ENCODE measurements at regions not wholly inside any gene's neighbourhood (a gene's known extent, or its start where the extent isn't known, plus 50 kb on each side); places are given as distances from the start of the nearest gene placed in this dataset.

DNA sequence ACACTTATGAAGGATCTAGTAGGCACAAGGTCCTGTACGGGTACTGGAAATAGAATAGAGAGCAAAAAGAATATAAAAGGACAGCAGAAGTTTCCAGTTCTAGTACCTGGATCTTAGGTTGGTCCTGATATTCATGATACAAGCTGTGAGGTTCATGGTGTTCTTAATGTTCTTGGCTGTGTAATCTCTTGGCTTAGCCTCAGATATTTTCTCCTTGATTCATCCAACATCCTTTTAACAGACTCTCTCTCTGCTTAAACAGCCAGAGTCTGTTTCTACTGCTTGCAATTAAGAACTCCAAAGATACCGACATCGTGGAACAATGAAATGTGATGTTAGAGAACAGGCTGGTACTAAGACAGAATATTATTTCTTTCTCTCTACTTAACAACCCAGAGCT lies 49.9 kb downstream of the CNTN3 start:
- intact Hi-C loops (cut with DNase I, micrococcal nuclease): no loop called here
- no peak for ATAC-seq

GRCh38 chr3:74562558-74563269 lies 51.7 kb downstream of the CNTN3 start:
- DNase-seq: no peak
- ATAC-seq: no peak
- intact Hi-C loops (cut with DNase I, micrococcal nuclease): no loop called here

More for the DNA sequence above, 49.9 kb downstream of the CNTN3 start:
- no peak for DNase-seq

GRCh38 chr3:74561881-74562280 lies 52.6 kb downstream of the CNTN3 start:
- no peak for DNase-seq
- intact Hi-C loops (cut with DNase I, micrococcal nuclease): no loop called here
- ATAC-seq: no peak

DNA sequence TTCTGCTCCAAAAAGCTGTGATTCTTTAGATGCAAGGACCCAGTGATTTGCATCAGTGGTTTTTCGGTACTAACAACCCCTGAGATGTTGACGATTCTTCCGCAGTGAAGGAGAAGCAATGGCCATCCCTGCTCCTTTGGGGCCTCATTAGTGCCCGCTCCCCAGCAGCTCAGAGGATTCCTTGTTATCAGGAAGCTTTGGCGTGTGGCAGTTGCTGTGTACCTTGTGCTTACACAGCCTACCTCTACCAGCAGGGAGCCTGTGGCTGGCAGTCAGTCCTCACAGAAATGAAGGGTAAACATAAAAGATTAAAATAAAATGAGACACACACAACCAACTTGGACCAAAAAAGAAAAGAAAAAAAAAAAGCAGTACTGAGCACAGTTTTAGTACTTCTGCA lies 55.2 kb downstream of the CNTN3 start:
- DNase-seq (no peak), ATAC-seq (no peak)
- intact Hi-C loops (cut with DNase I, micrococcal nuclease): no loop called here

- DNase-seq (no peak), ATAC-seq (no peak)
- intact Hi-C loops (cut with DNase I, micrococcal nuclease): no loop called here
Measured at GRCh38 chr3:74550686-74551085, 63.8 kb downstream of the CNTN3 start.

DNA sequence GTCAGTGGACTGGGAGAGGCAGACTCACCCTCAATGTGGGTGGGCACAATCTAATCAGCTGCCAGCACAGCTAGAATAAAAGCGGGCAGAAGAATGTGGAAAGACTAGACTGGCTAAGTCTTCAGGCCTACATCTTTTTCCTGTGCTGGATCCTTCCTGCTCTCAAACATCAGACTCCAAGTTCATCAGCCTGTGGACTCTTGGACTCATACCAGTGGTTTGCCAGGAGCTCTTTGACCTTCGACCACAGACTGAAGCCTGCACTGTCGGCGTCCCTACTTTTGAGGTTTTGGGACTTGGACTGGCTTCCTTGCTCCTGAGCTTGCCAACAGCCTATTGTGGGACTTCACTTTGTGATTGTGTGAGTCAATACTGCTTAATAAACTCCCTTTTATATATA lies 68.0 kb downstream of the CNTN3 start:
- ATAC-seq (peak; percentile 52), DNase-seq (no peak)
- intact Hi-C loops (cut with DNase I, micrococcal nuclease): no loop called here

GRCh38 chr3:74542441-74542840 lies 72.0 kb downstream of the CNTN3 start:
- no peak for DNase-seq
- ATAC-seq: no peak
- intact Hi-C loops (cut with DNase I, micrococcal nuclease): no loop called here

DNA sequence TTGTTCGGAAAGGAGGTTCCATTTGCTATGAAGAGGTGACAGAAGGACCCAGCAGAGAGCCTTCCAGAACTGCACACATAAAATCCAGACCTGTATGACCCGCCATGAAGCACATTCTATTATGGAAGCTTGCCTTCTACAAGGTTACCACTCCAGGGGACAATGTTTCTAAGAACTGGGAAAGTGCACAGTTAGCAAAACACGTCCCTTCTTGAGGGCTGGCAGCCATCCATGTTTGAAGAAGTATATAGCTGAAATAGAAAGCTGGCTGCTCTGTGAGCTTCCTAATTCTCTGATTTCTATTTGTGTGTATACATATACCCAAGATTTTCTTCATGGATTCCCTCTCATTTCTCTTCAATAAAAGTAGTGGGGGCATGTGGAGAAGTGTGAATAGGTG lies 74.6 kb downstream of the CNTN3 start:
- DNase-seq (no peak), ATAC-seq (no peak)
- intact Hi-C loops (cut with DNase I, micrococcal nuclease): no loop called here

DNA sequence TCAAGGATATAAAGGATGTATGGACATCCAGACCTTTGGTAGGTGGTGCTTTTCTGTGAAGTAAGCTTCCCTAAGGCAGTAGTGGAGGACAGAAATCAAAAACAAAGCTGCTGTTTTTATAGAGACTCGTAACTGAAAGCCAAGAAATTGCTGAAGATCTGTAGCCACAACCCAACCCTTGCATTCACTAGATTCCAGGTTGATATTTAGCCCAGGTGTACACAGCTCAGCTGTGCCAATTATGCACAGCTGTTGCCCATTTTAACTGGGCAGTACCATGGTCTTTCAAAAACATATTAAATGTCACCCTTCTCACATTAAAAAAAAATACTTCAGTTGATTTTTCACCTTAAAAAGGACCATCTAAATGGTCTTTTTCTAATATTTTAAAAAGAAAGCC lies 75.8 kb downstream of the CNTN3 start:
- peak; percentile 27 for ATAC-seq
- intact Hi-C loops (cut with DNase I, micrococcal nuclease): no loop called here

GRCh38 chr3:74537857-74538256 lies 76.6 kb downstream of the CNTN3 start:
- intact Hi-C loops (cut with DNase I, micrococcal nuclease): no loop called here
- DNase-seq: no peak
- ATAC-seq: no peak

More for the DNA sequence above, 75.8 kb downstream of the CNTN3 start:
- DNase-seq: no peak

GRCh38 chr3:74537164-74537563 lies 77.3 kb downstream of the CNTN3 start:
- no peak for ATAC-seq
- DNase-seq: no peak
- intact Hi-C loops (cut with DNase I, micrococcal nuclease): no loop called here

- intact Hi-C loops (cut with DNase I, micrococcal nuclease): no loop called here
- no peak for ATAC-seq
Measured at GRCh38 chr3:74535281-74535680, 79.2 kb downstream of the CNTN3 start.

DNA sequence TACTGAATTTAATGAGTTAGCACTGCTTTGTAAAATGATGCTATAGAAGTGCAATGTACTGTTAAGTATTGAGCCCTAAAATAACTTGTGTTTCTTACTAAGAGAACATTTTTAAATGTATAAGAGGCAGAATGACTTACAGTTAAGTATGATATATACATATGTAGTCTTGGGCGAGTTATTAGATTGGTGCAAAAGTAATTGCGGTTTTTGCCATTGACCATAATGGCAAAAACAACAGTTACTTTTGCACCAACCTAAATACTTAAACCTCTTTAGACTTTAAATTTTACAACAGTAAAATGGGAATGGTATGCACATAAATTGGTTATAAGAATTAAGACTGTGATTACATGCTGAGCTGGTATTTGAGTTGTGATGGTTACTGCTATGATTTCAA lies 79.8 kb downstream of the CNTN3 start:
- intact Hi-C loops (cut with DNase I, micrococcal nuclease): no loop called here
- ATAC-seq (no peak), DNase-seq (no peak)

More at GRCh38 chr3:74535281-74535680, 79.2 kb downstream of the CNTN3 start:
- DNase-seq: no peak

GRCh38 chr3:74532446-74532845 lies 82.0 kb downstream of the CNTN3 start:
- intact Hi-C loops (cut with DNase I, micrococcal nuclease): no loop called here
- ATAC-seq (no peak), DNase-seq (no peak)

DNA sequence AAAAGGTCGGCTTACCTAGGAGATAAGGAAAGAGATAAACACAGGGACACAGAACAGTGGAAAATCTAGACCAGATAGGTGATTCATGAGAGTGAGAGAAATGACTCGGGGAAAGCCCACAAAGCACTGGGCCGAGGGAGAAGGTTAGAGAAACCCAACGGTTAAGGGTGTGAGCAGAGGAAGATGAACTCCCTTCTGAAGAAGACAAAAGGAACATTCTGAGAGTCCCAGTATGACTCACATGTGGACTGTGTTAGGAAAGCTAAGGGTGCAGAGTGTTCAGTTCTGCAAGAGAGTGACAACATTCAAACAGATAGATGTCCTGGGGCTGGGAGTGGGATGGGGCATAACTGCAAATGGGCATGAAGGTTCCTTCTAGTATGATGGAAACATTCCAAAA lies 83.0 kb downstream of the CNTN3 start:
- no peak for DNase-seq
- no peak for ATAC-seq
- intact Hi-C loops (cut with DNase I, micrococcal nuclease): no loop called here

GRCh38 chr3:74529145-74529544 lies 85.3 kb downstream of the CNTN3 start:
- no peak for DNase-seq
- intact Hi-C loops (cut with DNase I, micrococcal nuclease): no loop called here
- no peak for ATAC-seq

DNA sequence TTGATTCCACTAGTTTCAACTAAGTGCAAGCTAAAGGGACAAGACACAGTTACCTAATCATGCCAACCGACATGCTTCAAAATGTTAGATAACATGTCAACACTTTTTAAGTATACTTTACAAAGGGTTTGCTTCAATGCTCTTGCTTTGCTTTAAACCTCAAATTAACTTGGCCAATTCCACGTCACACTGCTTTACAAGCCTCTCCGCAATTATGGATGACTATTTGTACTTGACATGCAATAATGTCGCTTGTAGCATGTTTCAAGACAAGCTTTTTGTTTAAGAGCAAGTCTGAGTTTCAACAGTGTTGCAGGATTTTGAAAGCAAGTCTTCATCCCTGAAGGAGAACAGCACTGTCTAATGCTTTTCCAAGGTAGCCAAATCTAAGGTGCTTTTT lies 86.9 kb downstream of the CNTN3 start:
- ATAC-seq: no peak
- intact Hi-C loops (cut with DNase I, micrococcal nuclease): no loop called here
- DNase-seq: no peak

DNA sequence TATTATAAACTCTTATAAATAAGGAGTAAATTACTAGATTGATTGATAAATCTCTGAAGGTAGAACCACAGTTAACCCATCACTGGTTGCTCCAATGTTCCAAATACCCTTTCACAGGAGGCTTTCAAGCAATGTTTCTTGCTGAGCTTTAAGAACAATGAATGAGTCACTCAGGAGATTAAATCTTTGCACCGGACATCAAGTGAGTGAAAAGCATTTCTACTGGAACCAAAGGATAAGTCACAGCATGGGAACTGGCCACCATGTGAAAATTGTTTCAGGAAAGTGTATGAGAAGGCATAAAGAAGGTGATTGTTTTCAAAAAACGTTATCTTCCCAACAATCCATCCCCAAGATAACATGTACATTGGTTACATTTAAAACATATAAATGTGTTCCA lies 90.6 kb downstream of the CNTN3 start:
- intact Hi-C loops (cut with DNase I, micrococcal nuclease): no loop called here
- ATAC-seq: no peak
- no peak for DNase-seq

- intact Hi-C loops (cut with DNase I, micrococcal nuclease): no loop called here
- DNase-seq: no peak
- ATAC-seq: no peak
Measured at GRCh38 chr3:74520895-74521294, 93.6 kb downstream of the CNTN3 start.

GRCh38 chr3:74518610-74519009 lies 95.8 kb downstream of the CNTN3 start:
- DNase-seq (no peak), ATAC-seq (no peak)
- intact Hi-C loops (cut with DNase I, micrococcal nuclease): no loop called here

- DNase-seq (no peak), ATAC-seq (no peak)
- intact Hi-C loops (cut with DNase I, micrococcal nuclease): no loop called here
Measured at GRCh38 chr3:74516019-74516418, 98.4 kb downstream of the CNTN3 start.
